ENCODE measurements at regions not wholly inside any gene's neighbourhood (a gene's known extent, or its start where the extent isn't known, plus 50 kb on each side); places are given as distances from the start of the nearest gene placed in this dataset.

DNA sequence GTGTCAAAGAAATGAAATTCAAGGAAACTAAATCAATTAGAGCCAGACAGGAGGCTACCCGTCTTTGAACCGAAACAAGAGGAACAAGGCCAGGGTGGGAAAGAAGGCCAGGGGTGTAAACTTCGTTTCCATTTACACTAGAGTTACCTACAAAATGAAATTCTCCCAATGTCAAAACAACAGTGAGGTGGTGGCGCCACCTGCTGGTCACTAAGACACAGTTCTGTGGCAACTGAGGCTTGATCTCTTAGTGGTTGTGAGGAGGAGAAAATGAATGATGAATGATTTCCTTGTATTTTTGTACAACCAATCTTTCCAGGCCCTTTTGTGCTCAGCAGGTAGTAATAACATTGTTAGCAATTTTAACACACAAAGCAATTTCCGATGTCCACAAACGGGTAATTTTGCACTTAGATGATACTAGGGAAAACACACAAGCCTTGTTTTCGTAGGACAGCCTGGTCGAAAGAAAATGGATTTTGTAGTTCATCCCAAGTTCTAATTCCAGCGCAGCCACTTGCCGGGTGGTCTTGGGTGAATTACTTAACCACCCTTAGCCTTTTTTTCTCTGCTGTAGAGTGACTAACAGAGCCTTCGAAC lies 54.8 kb upstream of the SOD1 start (continued):
- TF ChIP-seq, protein P1, sequence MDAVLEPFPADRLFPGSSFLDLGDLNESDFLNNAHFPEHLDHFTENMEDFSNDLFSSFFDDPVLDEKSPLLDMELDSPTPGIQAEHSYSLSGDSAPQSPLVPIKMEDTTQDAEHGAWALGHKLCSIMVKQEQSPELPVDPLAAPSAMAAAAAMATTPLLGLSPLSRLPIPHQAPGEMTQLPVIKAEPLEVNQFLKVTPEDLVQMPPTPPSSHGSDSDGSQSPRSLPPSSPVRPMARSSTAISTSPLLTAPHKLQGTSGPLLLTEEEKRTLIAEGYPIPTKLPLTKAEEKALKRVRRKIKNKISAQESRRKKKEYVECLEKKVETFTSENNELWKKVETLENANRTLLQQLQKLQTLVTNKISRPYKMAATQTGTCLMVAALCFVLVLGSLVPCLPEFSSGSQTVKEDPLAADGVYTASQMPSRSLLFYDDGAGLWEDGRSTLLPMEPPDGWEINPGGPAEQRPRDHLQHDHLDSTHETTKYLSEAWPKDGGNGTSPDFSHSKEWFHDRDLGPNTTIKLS (IDR thresholded peaks at IDR 0.05; ENCODE audit: borderline replicate concordance, low read depth): no peak
- TF ChIP-seq, protein P2, sequence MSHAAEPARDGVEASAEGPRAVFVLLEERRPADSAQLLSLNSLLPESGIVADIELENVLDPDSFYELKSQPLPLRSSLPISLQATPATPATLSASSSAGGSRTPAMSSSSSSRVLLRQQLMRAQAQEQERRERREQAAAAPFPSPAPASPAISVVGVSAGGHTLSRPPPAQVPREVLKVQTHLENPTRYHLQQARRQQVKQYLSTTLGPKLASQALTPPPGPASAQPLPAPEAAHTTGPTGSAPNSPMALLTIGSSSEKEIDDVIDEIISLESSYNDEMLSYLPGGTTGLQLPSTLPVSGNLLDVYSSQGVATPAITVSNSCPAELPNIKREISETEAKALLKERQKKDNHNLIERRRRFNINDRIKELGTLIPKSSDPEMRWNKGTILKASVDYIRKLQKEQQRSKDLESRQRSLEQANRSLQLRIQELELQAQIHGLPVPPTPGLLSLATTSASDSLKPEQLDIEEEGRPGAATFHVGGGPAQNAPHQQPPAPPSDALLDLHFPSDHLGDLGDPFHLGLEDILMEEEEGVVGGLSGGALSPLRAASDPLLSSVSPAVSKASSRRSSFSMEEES (CRISPR knock-in tag; IDR thresholded peaks at IDR 0.05): no peak
- TF ChIP-seq JUN (IDR thresholded peaks at IDR 0.05; ENCODE audit: borderline replicate concordance, low read depth, low read length): no peak
- no peak for TF ChIP-seq JUN (CRISPR knock-in tag; IDR thresholded peaks at IDR 0.05; ENCODE audit: borderline replicate concordance)
- TF ChIP-seq RB1 (IDR thresholded peaks at IDR 0.05; ENCODE audit: low read depth): 0 out of 2 replicates have a peak, but pooled peaks have one; percentile 18
- TF ChIP-seq, protein P3, sequence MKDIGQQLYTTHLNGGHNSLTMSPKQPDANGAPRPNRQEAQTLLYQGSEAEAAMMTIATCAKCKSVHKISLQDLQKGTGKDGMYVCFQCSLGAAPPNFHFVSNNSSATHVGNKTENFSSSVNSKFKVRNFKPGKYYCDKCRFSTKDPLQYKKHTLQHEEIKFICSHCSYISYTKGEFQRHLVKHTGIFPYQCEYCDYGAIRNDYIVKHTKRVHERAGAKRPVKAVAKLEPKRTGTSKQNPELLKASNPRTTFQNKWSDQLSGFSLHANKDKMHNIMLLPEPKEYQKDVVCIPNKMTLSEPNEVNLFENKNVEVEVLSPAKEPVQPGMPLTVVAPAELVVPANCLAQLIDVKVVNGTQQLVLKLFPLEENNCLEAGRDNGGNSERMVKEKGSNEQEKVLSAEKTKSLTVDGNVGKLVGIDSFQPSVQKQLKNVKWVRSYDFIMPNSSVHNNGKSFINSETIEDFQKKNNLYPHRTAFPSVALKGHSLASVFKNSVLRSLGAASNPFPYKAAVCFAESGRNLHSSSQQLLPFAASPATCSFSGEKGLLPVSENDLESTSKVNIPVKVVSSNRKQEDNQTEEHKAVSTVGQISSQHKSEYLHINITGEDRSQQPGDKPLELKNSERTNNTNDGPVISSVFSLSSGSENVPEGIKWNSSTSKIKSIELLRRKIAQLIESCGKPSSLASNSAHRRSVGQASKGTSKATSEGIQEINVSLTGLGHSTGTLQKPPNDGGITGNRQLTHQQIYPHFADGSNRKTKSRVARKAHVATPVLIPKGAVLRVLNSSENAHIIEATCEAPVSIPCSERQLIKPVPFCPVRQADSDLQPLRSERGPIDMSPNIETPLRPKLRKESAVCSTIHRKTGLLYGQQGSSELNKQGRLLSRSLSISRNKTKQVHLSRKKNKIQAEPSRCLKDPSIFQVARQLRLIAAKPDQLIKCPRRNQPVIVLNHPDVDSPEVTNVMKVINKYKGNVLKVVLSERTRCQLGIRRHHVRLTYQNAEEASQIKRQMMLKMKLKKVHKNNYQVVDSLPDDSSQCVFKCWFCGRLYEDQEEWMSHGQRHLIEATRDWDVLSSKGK (CRISPR knock-in tag; IDR thresholded peaks at IDR 0.05): no peak
- TF ChIP-seq, protein P4, sequence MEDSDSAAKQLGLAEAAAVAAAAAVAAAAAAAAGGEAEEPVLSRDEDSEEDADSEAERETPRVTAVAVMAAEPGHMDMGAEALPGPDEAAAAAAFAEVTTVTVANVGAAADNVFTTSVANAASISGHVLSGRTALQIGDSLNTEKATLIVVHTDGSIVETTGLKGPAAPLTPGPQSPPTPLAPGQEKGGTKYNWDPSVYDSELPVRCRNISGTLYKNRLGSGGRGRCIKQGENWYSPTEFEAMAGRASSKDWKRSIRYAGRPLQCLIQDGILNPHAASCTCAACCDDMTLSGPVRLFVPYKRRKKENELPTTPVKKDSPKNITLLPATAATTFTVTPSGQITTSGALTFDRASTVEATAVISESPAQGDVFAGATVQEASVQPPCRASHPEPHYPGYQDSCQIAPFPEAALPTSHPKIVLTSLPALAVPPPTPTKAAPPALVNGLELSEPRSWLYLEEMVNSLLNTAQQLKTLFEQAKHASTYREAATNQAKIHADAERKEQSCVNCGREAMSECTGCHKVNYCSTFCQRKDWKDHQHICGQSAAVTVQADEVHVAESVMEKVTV (CRISPR knock-in tag; IDR thresholded peaks at IDR 0.05): peak; percentile 51
- TF ChIP-seq, protein P5, sequence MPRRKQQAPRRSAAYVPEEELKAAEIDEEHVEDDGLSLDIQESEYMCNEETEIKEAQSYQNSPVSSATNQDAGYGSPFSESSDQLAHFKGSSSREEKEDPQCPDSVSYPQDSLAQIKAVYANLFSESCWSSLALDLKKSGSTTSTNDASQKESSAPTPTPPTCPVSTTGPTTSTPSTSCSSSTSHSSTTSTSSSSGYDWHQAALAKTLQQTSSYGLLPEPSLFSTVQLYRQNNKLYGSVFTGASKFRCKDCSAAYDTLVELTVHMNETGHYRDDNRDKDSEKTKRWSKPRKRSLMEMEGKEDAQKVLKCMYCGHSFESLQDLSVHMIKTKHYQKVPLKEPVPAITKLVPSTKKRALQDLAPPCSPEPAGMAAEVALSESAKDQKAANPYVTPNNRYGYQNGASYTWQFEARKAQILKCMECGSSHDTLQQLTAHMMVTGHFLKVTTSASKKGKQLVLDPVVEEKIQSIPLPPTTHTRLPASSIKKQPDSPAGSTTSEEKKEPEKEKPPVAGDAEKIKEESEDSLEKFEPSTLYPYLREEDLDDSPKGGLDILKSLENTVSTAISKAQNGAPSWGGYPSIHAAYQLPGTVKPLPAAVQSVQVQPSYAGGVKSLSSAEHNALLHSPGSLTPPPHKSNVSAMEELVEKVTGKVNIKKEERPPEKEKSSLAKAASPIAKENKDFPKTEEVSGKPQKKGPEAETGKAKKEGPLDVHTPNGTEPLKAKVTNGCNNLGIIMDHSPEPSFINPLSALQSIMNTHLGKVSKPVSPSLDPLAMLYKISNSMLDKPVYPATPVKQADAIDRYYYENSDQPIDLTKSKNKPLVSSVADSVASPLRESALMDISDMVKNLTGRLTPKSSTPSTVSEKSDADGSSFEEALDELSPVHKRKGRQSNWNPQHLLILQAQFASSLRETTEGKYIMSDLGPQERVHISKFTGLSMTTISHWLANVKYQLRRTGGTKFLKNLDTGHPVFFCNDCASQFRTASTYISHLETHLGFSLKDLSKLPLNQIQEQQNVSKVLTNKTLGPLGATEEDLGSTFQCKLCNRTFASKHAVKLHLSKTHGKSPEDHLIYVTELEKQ (CRISPR knock-in tag; IDR thresholded peaks at IDR 0.05): no peak
- TF ChIP-seq KLF10 (CRISPR knock-in tag; IDR thresholded peaks at IDR 0.05): no peak
- TF ChIP-seq, protein P6, sequence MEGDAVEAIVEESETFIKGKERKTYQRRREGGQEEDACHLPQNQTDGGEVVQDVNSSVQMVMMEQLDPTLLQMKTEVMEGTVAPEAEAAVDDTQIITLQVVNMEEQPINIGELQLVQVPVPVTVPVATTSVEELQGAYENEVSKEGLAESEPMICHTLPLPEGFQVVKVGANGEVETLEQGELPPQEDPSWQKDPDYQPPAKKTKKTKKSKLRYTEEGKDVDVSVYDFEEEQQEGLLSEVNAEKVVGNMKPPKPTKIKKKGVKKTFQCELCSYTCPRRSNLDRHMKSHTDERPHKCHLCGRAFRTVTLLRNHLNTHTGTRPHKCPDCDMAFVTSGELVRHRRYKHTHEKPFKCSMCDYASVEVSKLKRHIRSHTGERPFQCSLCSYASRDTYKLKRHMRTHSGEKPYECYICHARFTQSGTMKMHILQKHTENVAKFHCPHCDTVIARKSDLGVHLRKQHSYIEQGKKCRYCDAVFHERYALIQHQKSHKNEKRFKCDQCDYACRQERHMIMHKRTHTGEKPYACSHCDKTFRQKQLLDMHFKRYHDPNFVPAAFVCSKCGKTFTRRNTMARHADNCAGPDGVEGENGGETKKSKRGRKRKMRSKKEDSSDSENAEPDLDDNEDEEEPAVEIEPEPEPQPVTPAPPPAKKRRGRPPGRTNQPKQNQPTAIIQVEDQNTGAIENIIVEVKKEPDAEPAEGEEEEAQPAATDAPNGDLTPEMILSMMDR (IDR thresholded peaks at IDR 0.05 in 2 of 3, conservative IDR thresholded peaks at IDR 0.05 in 1 of 3; ENCODE audit: insufficient read depth in 2 of 3, low read depth in 1 of 3, low read length in 3 of 3): peak; percentile 77 to 91 (median 86)
